Nephron progenitor cell (in vitro differentiated cells): ENCODE measurements at regions not wholly inside any gene's neighbourhood (a gene's known extent, or its start where the extent isn't known, plus 50 kb on each side); places are given as distances from the start of the nearest gene placed in this dataset.

Source experiments
- DNase-seq: peaks from one replicate; pipeline ENCODE4 v3.0.0; 2021
- H3K27ac Mint-ChIP-seq: 2 replicates; pipeline ENCODE4 v1.8.0; 2021; ENCODE audit warnings: mild to moderate bottlenecking, moderate library complexity, mixed read lengths
- H3K27me3 Mint-ChIP-seq: 2 replicates; pipeline ENCODE4 v1.8.0; 2021; ENCODE audit warnings: mild to moderate bottlenecking, low read depth, mixed read lengths; ENCODE audit not compliant: poor library complexity
- H3K36me3 Mint-ChIP-seq: 2 replicates; pipeline ENCODE4 v1.8.0; 2021; ENCODE audit warnings: low read depth, mixed read lengths
- H3K4me1 Mint-ChIP-seq: 2 replicates; pipeline ENCODE4 v1.8.0; 2021; ENCODE audit warnings: mixed read lengths
- H3K4me3 Mint-ChIP-seq: 2 replicates; pipeline ENCODE4 v1.8.0; 2021; ENCODE audit warnings: mild to moderate bottlenecking, moderate library complexity, mixed read lengths
- H3K9me3 Mint-ChIP-seq: 2 replicates; pipeline ENCODE4 v1.8.0; 2021; ENCODE audit warnings: mild to moderate bottlenecking, moderate library complexity, mixed read lengths
- TF ChIP-seq, protein P1 (sequence below): fragments of 200-600 bp; sonication (generic); IDR thresholded peaks from 2 replicates; pipeline ENCODE4 v1.5.0; 2021; ENCODE audit warnings: antibody characterized with exemption

DNA sequence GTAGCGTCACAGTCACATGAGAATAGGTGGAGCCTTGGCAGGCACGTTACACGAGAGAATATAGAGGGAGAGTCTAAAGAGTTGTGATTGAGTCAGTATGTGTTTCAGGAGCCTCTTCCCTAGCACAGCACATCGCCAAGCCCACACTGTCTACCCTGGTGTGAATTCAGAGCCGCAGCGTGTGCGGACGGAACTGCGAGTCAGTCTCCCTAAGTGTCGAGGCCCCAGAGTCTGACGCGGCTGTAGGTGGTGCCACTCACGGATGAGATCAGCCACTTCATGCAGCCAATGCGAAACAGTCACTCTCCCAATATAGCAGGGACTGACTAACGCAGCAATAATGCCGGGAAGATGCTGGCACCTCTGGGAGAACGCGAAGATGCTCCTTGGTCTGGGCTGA lies 587.3 kb upstream of the ID2 start:
- no peak for DNase-seq
- TF ChIP-seq, protein P1, sequence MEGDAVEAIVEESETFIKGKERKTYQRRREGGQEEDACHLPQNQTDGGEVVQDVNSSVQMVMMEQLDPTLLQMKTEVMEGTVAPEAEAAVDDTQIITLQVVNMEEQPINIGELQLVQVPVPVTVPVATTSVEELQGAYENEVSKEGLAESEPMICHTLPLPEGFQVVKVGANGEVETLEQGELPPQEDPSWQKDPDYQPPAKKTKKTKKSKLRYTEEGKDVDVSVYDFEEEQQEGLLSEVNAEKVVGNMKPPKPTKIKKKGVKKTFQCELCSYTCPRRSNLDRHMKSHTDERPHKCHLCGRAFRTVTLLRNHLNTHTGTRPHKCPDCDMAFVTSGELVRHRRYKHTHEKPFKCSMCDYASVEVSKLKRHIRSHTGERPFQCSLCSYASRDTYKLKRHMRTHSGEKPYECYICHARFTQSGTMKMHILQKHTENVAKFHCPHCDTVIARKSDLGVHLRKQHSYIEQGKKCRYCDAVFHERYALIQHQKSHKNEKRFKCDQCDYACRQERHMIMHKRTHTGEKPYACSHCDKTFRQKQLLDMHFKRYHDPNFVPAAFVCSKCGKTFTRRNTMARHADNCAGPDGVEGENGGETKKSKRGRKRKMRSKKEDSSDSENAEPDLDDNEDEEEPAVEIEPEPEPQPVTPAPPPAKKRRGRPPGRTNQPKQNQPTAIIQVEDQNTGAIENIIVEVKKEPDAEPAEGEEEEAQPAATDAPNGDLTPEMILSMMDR, result no peak
- no peaks in the 10 kb centered on the region for H3K4me1 Mint-ChIP-seq
- no peaks in the 10 kb centered on the region for H3K27me3 Mint-ChIP-seq
- H3K9me3 Mint-ChIP-seq, result peaks cover 4% of the 10 kb centered on the region
- no peak overlapping the region for H3K4me3 Mint-ChIP-seq
- no peaks in the 10 kb centered on the region for H3K36me3 Mint-ChIP-seq
- no peak overlapping the region for H3K27ac Mint-ChIP-seq

DNA sequence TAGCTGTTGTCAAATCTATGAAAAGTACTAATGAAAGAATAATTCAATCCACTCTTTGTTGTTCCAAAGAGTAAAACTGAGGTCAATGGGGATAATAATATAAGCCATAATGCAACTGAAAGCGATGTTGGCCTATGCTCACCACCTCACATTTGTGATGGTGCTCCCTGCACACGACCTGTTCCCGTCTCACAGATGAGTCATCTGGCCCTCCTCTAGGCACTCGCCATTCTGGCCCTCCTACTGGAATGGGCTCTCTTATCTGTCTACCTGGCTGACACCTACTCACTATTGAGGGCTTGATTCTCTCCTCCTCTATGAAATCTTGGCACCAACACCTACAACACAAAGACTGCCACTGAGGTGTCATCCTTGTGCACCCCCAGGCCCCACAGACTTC lies 585.9 kb upstream of the ID2 start:
- no peaks in the 10 kb centered on the region for H3K27me3 Mint-ChIP-seq
- peaks cover 4% of the 10 kb centered on the region for H3K9me3 Mint-ChIP-seq
- TF ChIP-seq, protein P1, result no peak
- H3K4me3 Mint-ChIP-seq, result no peak overlapping the region
- DNase-seq, result no peak
- H3K36me3 Mint-ChIP-seq, result no peaks in the 10 kb centered on the region
- no peaks in the 10 kb centered on the region for H3K4me1 Mint-ChIP-seq
- no peak overlapping the region for H3K27ac Mint-ChIP-seq

- TF ChIP-seq, protein P1, result no peak
- peaks cover 4% of the 10 kb centered on the region for H3K9me3 Mint-ChIP-seq
- no peaks in the 10 kb centered on the region for H3K36me3 Mint-ChIP-seq
- no peaks in the 10 kb centered on the region for H3K4me1 Mint-ChIP-seq
- no peak overlapping the region for H3K27ac Mint-ChIP-seq
- H3K27me3 Mint-ChIP-seq, result no peaks in the 10 kb centered on the region
- no peak overlapping the region for H3K4me3 Mint-ChIP-seq
- DNase-seq, result no peak
Observed at GRCh38 chr2:8096484-8096883, 585.4 kb upstream of the ID2 start.

GRCh38 chr2:8098476-8099266 lies 583.2 kb upstream of the ID2 start:
- Mint-ChIP-seq H3K27me3 (peaks cover 1% of the 10 kb centered on the region), H3K27ac (no peak overlapping the region), H3K4me3 (no peak overlapping the region), H3K4me1 (peaks cover 11% of the 10 kb centered on the region), H3K9me3 (peaks cover 4% of the 10 kb centered on the region), H3K36me3 (no peaks in the 10 kb centered on the region)
- TF ChIP-seq, protein P1, result no peak
- no peak for DNase-seq

DNA sequence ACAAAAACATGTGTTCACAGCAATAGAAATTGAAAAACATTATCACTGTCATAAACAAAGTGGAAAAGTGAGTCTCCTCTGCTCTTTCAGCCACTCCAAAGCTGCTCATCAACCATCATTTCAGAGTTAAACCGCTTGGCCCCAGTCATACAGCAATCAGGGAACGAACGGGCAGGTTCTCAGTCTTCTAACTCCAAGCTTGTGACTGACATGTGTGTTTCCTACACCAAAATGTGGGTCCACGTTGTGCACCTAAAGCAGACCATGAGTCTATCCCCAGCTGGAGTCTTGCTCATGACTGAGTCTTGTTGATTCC lies 582.6 kb upstream of the ID2 start:
- Mint-ChIP-seq H3K9me3 (peaks cover 4% of the 10 kb centered on the region), H3K36me3 (no peaks in the 10 kb centered on the region), H3K4me1 (peaks cover 11% of the 10 kb centered on the region), H3K4me3 (no peak overlapping the region), H3K27me3 (peaks cover 6% of the 10 kb centered on the region), H3K27ac (no peak overlapping the region)
- DNase-seq, result no peak
- TF ChIP-seq, protein P1, result no peak

GRCh38 chr2:8101614-8102277 lies 580.1 kb upstream of the ID2 start:
- peaks cover 4% of the 10 kb centered on the region for H3K9me3 Mint-ChIP-seq
- TF ChIP-seq, protein P1, result no peak
- no peak overlapping the region for H3K27ac Mint-ChIP-seq
- H3K36me3 Mint-ChIP-seq, result no peaks in the 10 kb centered on the region
- no peak overlapping the region for H3K4me3 Mint-ChIP-seq
- H3K4me1 Mint-ChIP-seq, result peaks cover 11% of the 10 kb centered on the region
- DNase-seq, result no peak
- peaks cover 8% of the 10 kb centered on the region for H3K27me3 Mint-ChIP-seq
